ENCODE measurements at regions not wholly inside any gene's neighbourhood (a gene's known extent, or its start where the extent isn't known, plus 50 kb on each side); places are given as distances from the start of the nearest gene placed in this dataset.

GRCh38 chr4:124330045-124330444 lies 382.5 kb downstream of the ANKRD50 start:
- no peak for DNase-seq

- DNase-seq, result no peak
Observed at GRCh38 chr4:124331781-124332180, 380.8 kb downstream of the ANKRD50 start.

GRCh38 chr4:124333466-124333865 lies 379.1 kb downstream of the ANKRD50 start:
- no peak for DNase-seq

GRCh38 chr4:124334119-124334518 lies 378.4 kb downstream of the ANKRD50 start:
- DNase-seq, result peak; percentile 88

GRCh38 chr4:124337874-124338273 lies 374.7 kb downstream of the ANKRD50 start:
- peak; percentile 52 for DNase-seq

GRCh38 chr4:124343661-124344171 lies 368.8 kb downstream of the ANKRD50 start:
- peak; percentile 51 for DNase-seq

GRCh38 chr4:124372916-124373315 lies 339.6 kb downstream of the ANKRD50 start:
- no peak for DNase-seq

GRCh38 chr4:124386163-124386562 lies 326.4 kb downstream of the ANKRD50 start:
- peak; percentile 78 for DNase-seq

- no peak for DNase-seq
Observed at GRCh38 chr4:124386648-124387047, 325.9 kb downstream of the ANKRD50 start.

GRCh38 chr4:124389591-124389990 lies 322.9 kb downstream of the ANKRD50 start:
- DNase-seq, result peak; percentile 27

- peak; percentile 29 for DNase-seq
Observed at GRCh38 chr4:124390861-124391260, 321.7 kb downstream of the ANKRD50 start.

GRCh38 chr4:124396333-124396732 lies 316.2 kb downstream of the ANKRD50 start:
- no peak for DNase-seq

GRCh38 chr4:124401606-124402005 lies 310.9 kb downstream of the ANKRD50 start:
- DNase-seq, result no peak

- no peak for DNase-seq
Observed at GRCh38 chr4:124409044-124409443, 303.5 kb downstream of the ANKRD50 start.

- DNase-seq, result peak; percentile 55
Observed at GRCh38 chr4:124414276-124415040, 298.1 kb downstream of the ANKRD50 start.

GRCh38 chr4:124415146-124415545 lies 297.4 kb downstream of the ANKRD50 start:
- DNase-seq, result peak; percentile 66

- no peak for DNase-seq
Observed at GRCh38 chr4:124417371-124417770, 295.2 kb downstream of the ANKRD50 start.

- no peak for DNase-seq
Observed at GRCh38 chr4:124420166-124420695, 292.3 kb downstream of the ANKRD50 start.

- DNase-seq, result no peak
Observed at GRCh38 chr4:124423160-124423559, 289.4 kb downstream of the ANKRD50 start.

- no peak for DNase-seq
Observed at GRCh38 chr4:124426279-124426678, 286.3 kb downstream of the ANKRD50 start.

GRCh38 chr4:124427095-124427767 lies 285.3 kb downstream of the ANKRD50 start:
- DNase-seq, result no peak

- DNase-seq, result no peak
Observed at GRCh38 chr4:124428648-124429047, 283.9 kb downstream of the ANKRD50 start.

- no peak for DNase-seq
Observed at GRCh38 chr4:124429746-124430250, 282.7 kb downstream of the ANKRD50 start.

All from tongue (tissue), 1 donor.